HepG2 (cell line): ENCODE measurements at regions not wholly inside any gene's neighbourhood (a gene's known extent, or its start where the extent isn't known, plus 50 kb on each side); places are given as distances from the start of the nearest gene placed in this dataset.

ENCODE experiments used
- ATAC-seq: fragments of 200-7000 bp; cut with Tn5 transposase; 3 replicates; pipeline ENCODE4 v1.9.1; 2020; ENCODE audit warnings: mild to moderate bottlenecking, moderate library complexity
- BruUV-seq: library from RNA; stranded (reverse); fragments of 400-500 nt; replicated peaks from 2 replicates; lab custom pipeline; 2021; lab: Mats Ljungman, UMichigan
- CTCF ChIA-PET: fragments of 300-600 bp; formaldehyde crosslinking; extraction: SDS; loops from one replicate; lab custom pipeline; 2021; ENCODE audit warnings: low total read pairs, inconsistent platforms, low intra/inter-chr PET ratio; lab: Yijun Ruan, JAX
- POLR2A ChIA-PET: fragments of 350-600 bp; sonication (Branson Sonifier 250); formaldehyde crosslinking; loops from one replicate; lab custom pipeline; 2020; ENCODE audit warnings: antibody characterized with exemption, inconsistent platforms; lab: Yijun Ruan, JAX
- DNase-seq: peaks from one replicate; pipeline ENCODE4 v3.0.0-alpha.2; 2015; ENCODE audit warnings: low spot score
- FAIRE-seq: peaks from 3 replicates; lab custom pipeline; 2011; peaks lifted over from hg19 to GRCh38; lab: Jason Lieb, UNC
- H2AFZ ChIP-seq: one replicate; pipeline ENCODE4 v1.6.1; 2011; ENCODE audit warnings: low read length, inconsistent platforms
- H3K27ac ChIP-seq: fragments of 300-600 bp; 3 replicates; pipeline ENCODE4 v1.8.0; 2011; ENCODE audit warnings: mixed run types, mild to moderate bottlenecking, mixed read lengths, low read length, inconsistent platforms; ENCODE audit not compliant: insufficient read depth; ENCODE audit errors: extremely low read length
- H3K27me3 ChIP-seq, 2 experiments: fragments of 200-600 bp in 1 of 2; 2 replicates in 1 of 2; 3 replicates in 1 of 2; pipeline versions ENCODE4 v1.6.0 to v1.8.0; 2011; ENCODE audit warnings: low read length in 2 of 2, mild to moderate bottlenecking in 2 of 2, moderate library complexity in 2 of 2, inconsistent platforms in 1 of 2; ENCODE audit not compliant: insufficient read depth in 2 of 2, control insufficient read depth in 1 of 2
- H3K36me3 ChIP-seq, 2 experiments: fragments of 200-600 bp in 1 of 2; replicated peaks in 1 of 2; 2 replicates in 1 of 2; 3 replicates in 1 of 2; pipeline versions ENCODE4 v1.5.1 to v1.8.0; 2011; ENCODE audit warnings: low read length in 2 of 2, inconsistent platforms in 1 of 2; ENCODE audit not compliant: insufficient read depth in 2 of 2, control insufficient read depth in 1 of 2
- H3K4me1 ChIP-seq: 2 replicates; pipeline ENCODE4 v1.5.1; 2012; ENCODE audit warnings: low read length, inconsistent platforms; ENCODE audit not compliant: insufficient read depth
- H3K4me2 ChIP-seq: 2 replicates; pipeline ENCODE4 v1.6.0; 2011; ENCODE audit warnings: low read depth, low read length, inconsistent platforms
- H3K4me3 ChIP-seq, 3 experiments: fragments of 200-600 bp in 1 of 3; sonication (generic), shearing (Covaris generic) in 1 of 3; replicated peaks in 1 of 3; 2 replicates each; pipeline ENCODE4 v1.5.1; 2011 to 2016; ENCODE audit warnings: low read length in 3 of 3, inconsistent platforms in 2 of 3, low read depth in 2 of 3, mild to moderate bottlenecking in 2 of 3, control low read depth in 1 of 3, mixed read lengths in 1 of 3; ENCODE audit not compliant: insufficient read depth in 1 of 3
- H3K79me2 ChIP-seq: one replicate; pipeline ENCODE4 v1.6.1; 2011; ENCODE audit warnings: low read length, inconsistent platforms; ENCODE audit not compliant: insufficient read depth
- H3K9ac ChIP-seq: 2 replicates; pipeline ENCODE4 v1.6.0; 2011; ENCODE audit warnings: mild to moderate bottlenecking, low read depth, low read length, inconsistent platforms; ENCODE audit not compliant: insufficient read depth
- H3K9me3 ChIP-seq: 2 replicates; pipeline ENCODE4 v1.5.1; 2012; ENCODE audit warnings: mild to moderate bottlenecking, low read length
- H4K20me1 ChIP-seq: 2 replicates; pipeline ENCODE4 v1.6.0; 2011; ENCODE audit warnings: inconsistent platforms, mild to moderate bottlenecking, low read length, moderate library complexity; ENCODE audit not compliant: insufficient read depth
- DBP ChIP-seq: sonication (generic); formaldehyde crosslinking; IDR thresholded peaks from 2 replicates; pipeline ENCODE4 v1.4.0; 2020; ENCODE audit warnings: missing genetic modification reagents; ENCODE audit errors: not compliant biosample characterization
- RFXANK ChIP-seq: IDR thresholded peaks from 2 replicates; pipeline ENCODE4 v1.6.1; 2016
- SOX6 ChIP-seq, 2 experiments: fragments of 450-650 bp in 1 of 2; sonication (generic) in 1 of 2; formaldehyde crosslinking in 1 of 2; IDR thresholded peaks; 2 replicates each; pipeline versions ENCODE4 v1.4.0 to v1.6.1; 2017 to 2020; ENCODE audit warnings: antibody characterized with exemption in 1 of 2, mild to moderate bottlenecking in 1 of 2, missing genetic modification reagents in 1 of 2
- SRSF1 ChIP-seq: fragments of 200-400 bp; formaldehyde crosslinking; optimal IDR thresholded peaks from 2 replicates; pipeline ENCODE3; 2017; ENCODE audit warnings: mild to moderate bottlenecking, low read depth, low read length, moderate library complexity
- ZFP41 ChIP-seq: sonication (generic); formaldehyde crosslinking; IDR thresholded peaks from 2 replicates; pipeline ENCODE4 v1.4.0; 2020; ENCODE audit warnings: mild to moderate bottlenecking, missing genetic modification reagents, borderline replicate concordance
- ZNF205 ChIP-seq: IDR thresholded peaks from 2 replicates; pipeline ENCODE4 v1.6.1; 2018; ENCODE audit warnings: missing biosample characterization, missing genetic modification reagents
- ZNF382 ChIP-seq: sonication (generic); formaldehyde crosslinking; IDR thresholded peaks from 2 replicates; pipeline ENCODE4 v1.5.0; 2020; ENCODE audit warnings: missing genetic modification reagents, mild to moderate bottlenecking, borderline replicate concordance
- WGBS: methylation state at CpG from one replicate; pipeline ENCODE4 v1.1.6; 2017; ENCODE audit warnings: low lambda C conversion rate; 5-methylcytosine and 5-hydroxymethylcytosine counted together
- in situ Hi-C: cut with HindIII; loops from 2 replicates; pipeline ENCODE4 v1.10.0; 2017; ENCODE audit warnings: low pct_unique_long_range_greater_than_20kb; ENCODE audit not compliant: extremely low pct_ligation_motif_present
- intact Hi-C: fragments of 100-400 bp; cut with micrococcal nuclease; formaldehyde crosslinking; loops from one replicate; pipeline ENCODE4 v1.10.0; 2022; ENCODE audit not compliant: unreplicated experiment

- CTCF ChIA-PET, result no interaction called here
- H3K4me3 ChIP-seq, result no peak overlapping the region
- in situ Hi-C loops, result no loop called here
- no peaks in the 10 kb centered on the region for H3K36me3 ChIP-seq
- no peak for ATAC-seq
- DNase-seq, result no peak
- H3K9me3 ChIP-seq, result peaks cover 83% of the 10 kb centered on the region
- no peaks in the 10 kb centered on the region for H4K20me1 ChIP-seq
- no peak overlapping the region for H3K9ac ChIP-seq
- H3K27me3 ChIP-seq, result no peaks in the 10 kb centered on the region
- H3K27ac ChIP-seq, result no peak overlapping the region
- no peak overlapping the region for H3K4me2 ChIP-seq
- WGBS, result 1% methylated on average over 2 of the region's 2 CpGs
- no peaks in the 10 kb centered on the region for H3K4me1 ChIP-seq
- POLR2A ChIA-PET, result no interaction called here
- BruUV-seq, result no TSS peak
- intact Hi-C loops, result no loop called here
- FAIRE-seq, result no peak
- TF ChIP-seq RFXANK (no peak), ZFP41 (CRISPR knock-in tag) (no peak), SRSF1 (no peak), ZNF382 (CRISPR knock-in tag) (no peak), DBP (CRISPR knock-in tag) (no peak)
- TF ChIP-seq, all 625 proteins: peak for 0
- no peaks in the 10 kb centered on the region for H3K79me2 ChIP-seq
- no peak overlapping the region for H2AFZ ChIP-seq
Measured at GRCh38 chr17:70994194-70994593, 824.9 kb downstream of the KCNJ2 start.

- no peaks in the 10 kb centered on the region for H3K4me1 ChIP-seq
- H3K27me3 ChIP-seq, result no peaks in the 10 kb centered on the region
- H3K79me2 ChIP-seq, result no peaks in the 10 kb centered on the region
- H3K36me3 ChIP-seq, result no peaks in the 10 kb centered on the region
- no TSS peak for BruUV-seq
- peak; percentile 31; the same call in 1 of the 2 replicates for TF ChIP-seq SOX6 (IDR thresholded peaks at IDR 0.05)
- no peak for TF ChIP-seq SOX6 (CRISPR knock-in tag; IDR thresholded peaks at IDR 0.05)
- no peak for TF ChIP-seq ZNF205
- DNase-seq, result no peak
- no peak overlapping the region for H3K4me3 ChIP-seq
- peaks cover 72% of the 10 kb centered on the region for H3K9me3 ChIP-seq
- no peak for FAIRE-seq
- no peak for ATAC-seq
- ChIA-PET POLR2A (no interaction called here), CTCF (no interaction called here)
- intact Hi-C loops (no loop called here), in situ Hi-C loops (no loop called here)
- H4K20me1 ChIP-seq, result no peaks in the 10 kb centered on the region
- H3K27ac ChIP-seq, result no peak overlapping the region
- H2AFZ ChIP-seq, result no peak overlapping the region
- no peak overlapping the region for H3K4me2 ChIP-seq
- H3K9ac ChIP-seq, result no peak overlapping the region
Measured at GRCh38 chr17:70995997-70996396, 826.7 kb downstream of the KCNJ2 start.
